ENCODE measurements at regions not wholly inside any gene's neighbourhood (a gene's known extent, or its start where the extent isn't known, plus 50 kb on each side); places are given as distances from the start of the nearest gene placed in this dataset.

DNA sequence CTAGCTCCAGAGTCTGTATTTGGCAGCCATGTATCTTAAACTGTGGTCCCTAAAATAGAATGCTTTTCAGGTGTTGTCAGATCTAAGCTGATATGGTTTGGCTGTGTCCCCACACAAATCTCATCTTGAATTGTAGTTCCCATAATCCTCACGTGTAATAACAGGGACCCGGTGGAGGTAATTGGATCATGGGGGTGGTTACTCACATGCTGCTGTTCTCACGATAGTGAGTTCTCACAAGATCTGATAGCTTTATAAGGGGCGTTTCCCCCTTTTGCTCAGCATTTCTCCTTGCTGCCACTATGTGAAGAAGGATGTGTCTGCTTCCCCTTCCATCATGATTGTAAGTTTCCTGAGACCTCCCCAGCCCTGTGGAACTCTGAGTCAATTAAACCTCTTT, 199.9 kb upstream of the ISX start:
- peaks cover 0 to 4% (median 0%) of the 10 kb centered on the region in 8 donors for H3K9me3 Mint-ChIP-seq
- POLR2A ChIA-PET (ENCODE audit: partially characterized antibody) = no interaction called here
- no peaks in the 10 kb centered on the region for H3K27me3 ChIP-seq (ENCODE audit: insufficient read depth, low read length)

DNA sequence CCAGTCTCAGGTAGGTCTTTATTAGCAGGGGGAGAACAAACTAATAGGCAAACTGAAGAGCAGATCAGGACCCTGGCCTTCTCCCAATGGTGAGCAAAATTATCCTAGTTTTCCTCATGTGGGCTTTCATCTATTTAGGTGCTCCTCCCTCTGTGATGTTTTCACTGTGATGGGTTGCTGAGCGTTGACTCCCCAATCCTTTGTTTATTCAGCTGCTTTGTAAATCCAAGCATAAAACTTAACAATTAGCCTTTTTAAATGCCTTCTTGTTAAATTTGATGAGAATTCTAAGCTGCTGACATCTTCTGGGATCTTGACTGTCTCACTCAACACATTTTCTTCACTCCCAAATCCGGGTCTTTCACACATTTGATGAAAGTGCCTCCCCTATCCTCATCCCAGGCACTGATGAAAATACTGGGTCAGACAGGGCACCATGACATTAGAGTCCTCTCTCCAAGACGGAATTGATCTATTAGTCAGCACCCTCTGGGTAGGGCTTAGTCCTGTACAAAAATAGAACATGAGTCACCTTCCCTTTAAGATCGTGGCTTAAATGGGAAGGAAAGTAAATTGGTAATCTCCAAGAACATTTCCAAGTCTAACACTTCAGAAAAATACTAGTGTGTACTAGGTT, 199.3 kb upstream of the ISX start:
- H3K36me3 Mint-ChIP-seq = no peaks in the 10 kb centered on the region
- H3K27ac ChIP-seq (ENCODE audit: low read depth, low read length) = no peak overlapping the region
- peaks cover 5 to 10% of the 10 kb centered on the region in 2 donors for H3K27me3 Mint-ChIP-seq
- H3K36me3 ChIP-seq (ENCODE audit: insufficient read depth, low read length) = no peaks in the 10 kb centered on the region
- H3K4me1 Mint-ChIP-seq = peaks cover 7 to 11% (median 9%) of the 10 kb centered on the region in 4 donors
- intact Hi-C loops (cut with micrococcal nuclease) = no loop called here
- no peak for DNase-seq
- H3K4me1 ChIP-seq (ENCODE audit: insufficient read depth, low read length) = no peaks in the 10 kb centered on the region
- ChIA-PET CTCF (ENCODE audit: partially characterized antibody) (no interaction called here), POLR2A (ENCODE audit: partially characterized antibody) (no interaction called here)
- no peaks in the 10 kb centered on the region for H3K27me3 ChIP-seq (ENCODE audit: insufficient read depth, low read length)
- H3K9me3 Mint-ChIP-seq = peaks cover 0 to 3% (median 0%) of the 10 kb centered on the region in 8 donors
- no peaks in the 10 kb centered on the region for H3K9me3 ChIP-seq (ENCODE audit: control insufficient read depth in 1 of 2, low read length in 2 of 2)
- peak overlapping the region in 1 of 7 donors; percentile 16 for H3K27ac Mint-ChIP-seq
- no peak overlapping the region for H3K4me3 ChIP-seq (ENCODE audit: low read length in 2 of 2)
- H3K4me3 Mint-ChIP-seq = no peak overlapping the region

More for the DNA sequence above, 199.9 kb upstream of the ISX start:
- no peaks in the 10 kb centered on the region for H3K36me3 Mint-ChIP-seq
- no peaks in the 10 kb centered on the region for H3K36me3 ChIP-seq (ENCODE audit: insufficient read depth, low read length)
- H3K27ac ChIP-seq (ENCODE audit: low read depth, low read length) = no peak overlapping the region
- CTCF ChIA-PET (ENCODE audit: partially characterized antibody) = interaction anchor here (0.7 kb wide), 1 partner anchor 15 kb away, joined by 3 read pairs; no protein-coding TSS in a partner anchor
- no peaks in the 10 kb centered on the region for H3K9me3 ChIP-seq (ENCODE audit: control insufficient read depth in 1 of 2, low read length in 2 of 2)
- no peak overlapping the region for H3K4me3 Mint-ChIP-seq
- H3K4me1 ChIP-seq (ENCODE audit: insufficient read depth, low read length) = no peaks in the 10 kb centered on the region
- peaks cover 6 to 10% (median 8%) of the 10 kb centered on the region in 4 donors for H3K4me1 Mint-ChIP-seq
- peaks cover 5 to 10% of the 10 kb centered on the region in 2 donors for H3K27me3 Mint-ChIP-seq
- no peak overlapping the region for H3K27ac Mint-ChIP-seq
- no peak overlapping the region for H3K4me3 ChIP-seq (ENCODE audit: low read length in 2 of 2)
- no peak for DNase-seq
- intact Hi-C loops (cut with micrococcal nuclease) = no loop called here

DNA sequence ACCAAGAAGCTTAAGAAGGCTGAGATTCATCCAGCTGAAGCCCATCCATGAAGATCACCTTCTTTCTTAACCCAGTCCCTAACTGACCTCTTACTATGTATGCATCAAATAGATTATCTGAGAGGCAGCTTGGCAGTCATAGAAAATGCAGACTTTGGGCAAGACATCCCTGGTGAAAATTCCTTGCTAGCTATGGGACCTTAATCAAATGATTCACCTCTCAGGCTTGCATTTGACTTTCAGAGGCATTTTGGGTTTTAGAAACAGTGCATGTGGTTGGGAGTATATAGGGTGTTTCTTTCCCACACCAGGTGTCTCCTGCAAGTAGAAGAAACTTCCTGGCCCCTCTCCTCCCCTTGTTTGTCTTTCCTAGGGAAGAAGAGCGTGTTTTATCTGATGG, 188.5 kb upstream of the ISX start:
- no peak overlapping the region for H3K27ac ChIP-seq (ENCODE audit: low read depth, low read length)
- no peaks in the 10 kb centered on the region for H3K4me1 ChIP-seq (ENCODE audit: insufficient read depth, low read length)
- no peaks in the 10 kb centered on the region for H3K36me3 ChIP-seq (ENCODE audit: insufficient read depth, low read length)
- Mint-ChIP-seq H3K36me3 (no peaks in the 10 kb centered on the region), H3K27ac (no peak overlapping the region), H3K4me1 (no peaks in the 10 kb centered on the region), H3K4me3 (no peak overlapping the region), H3K9me3 (peaks cover 0 to 4% (median 0%) of the 10 kb centered on the region in 8 donors), H3K27me3 (peaks cover 5 to 9% of the 10 kb centered on the region in 2 donors)
- H3K4me3 ChIP-seq (ENCODE audit: low read length in 2 of 2) = no peak overlapping the region
- no peak for DNase-seq
- H3K27me3 ChIP-seq (ENCODE audit: insufficient read depth, low read length) = no peaks in the 10 kb centered on the region
- H3K9me3 ChIP-seq (ENCODE audit: control insufficient read depth in 1 of 2, low read length in 2 of 2) = no peaks in the 10 kb centered on the region
- intact Hi-C loops (cut with micrococcal nuclease) = no loop called here
- ChIA-PET POLR2A (ENCODE audit: partially characterized antibody) (no interaction called here), CTCF (ENCODE audit: partially characterized antibody) (no interaction called here)

DNA sequence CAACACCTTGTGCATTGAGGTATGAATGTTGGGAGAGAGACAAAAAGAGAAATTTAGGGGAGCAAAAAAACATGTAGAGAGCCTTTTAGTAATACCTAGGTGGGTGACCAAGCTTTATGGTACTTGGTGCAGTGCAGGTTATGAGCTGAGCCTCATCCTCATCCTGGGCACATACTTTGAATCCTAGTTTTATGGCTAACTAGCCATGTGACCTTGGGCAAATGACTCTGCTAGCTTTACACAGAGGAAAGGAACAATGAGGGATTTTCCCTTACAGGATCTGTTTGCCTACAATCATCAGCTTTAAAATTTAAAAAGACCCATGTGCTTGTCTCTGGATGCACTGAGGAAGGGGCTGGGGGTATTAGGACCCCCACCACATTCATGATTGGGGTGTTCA, 187.8 kb upstream of the ISX start:
- no peak for DNase-seq
- no peak overlapping the region for H3K4me3 Mint-ChIP-seq
- Histone ChIP-seq H3K27me3 (ENCODE audit: insufficient read depth, low read length) (no peaks in the 10 kb centered on the region), H3K27ac (ENCODE audit: low read depth, low read length) (no peak overlapping the region), H3K4me1 (ENCODE audit: insufficient read depth, low read length) (no peaks in the 10 kb centered on the region), H3K9me3 (ENCODE audit: control insufficient read depth in 1 of 2, low read length in 2 of 2) (no peaks in the 10 kb centered on the region), H3K36me3 (ENCODE audit: insufficient read depth, low read length) (no peaks in the 10 kb centered on the region), H3K4me3 (ENCODE audit: low read length in 2 of 2) (no peak overlapping the region)
- H3K27ac Mint-ChIP-seq = no peak overlapping the region
- H3K4me1 Mint-ChIP-seq = no peaks in the 10 kb centered on the region
- ChIA-PET POLR2A (ENCODE audit: partially characterized antibody) (no interaction called here), CTCF (ENCODE audit: partially characterized antibody) (no interaction called here)
- intact Hi-C loops (cut with micrococcal nuclease) = no loop called here
- no peaks in the 10 kb centered on the region for H3K36me3 Mint-ChIP-seq
- peaks cover 5 to 8% of the 10 kb centered on the region in 2 donors for H3K27me3 Mint-ChIP-seq
- H3K9me3 Mint-ChIP-seq = peaks cover 0 to 6% (median 0%) of the 10 kb centered on the region in 8 donors

DNA sequence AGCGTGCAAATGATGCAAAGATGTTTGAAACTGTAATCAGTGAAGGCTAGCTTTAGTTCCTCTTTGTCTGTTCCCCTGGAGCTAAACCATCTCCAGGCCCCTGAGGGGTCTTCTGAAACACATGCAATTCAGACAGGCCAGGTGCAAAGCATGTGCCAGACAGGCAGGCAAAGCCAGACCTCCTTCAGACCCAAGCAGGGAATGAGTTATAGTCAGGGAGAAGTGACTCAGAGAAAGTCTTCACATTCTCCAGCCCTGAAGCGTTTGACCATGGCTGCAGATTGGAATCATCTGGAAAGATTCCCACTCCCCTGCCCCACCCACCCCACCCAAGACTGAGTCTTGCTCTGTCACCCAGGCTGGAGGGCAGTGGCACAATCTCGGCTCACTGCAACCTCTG, 187.0 kb upstream of the ISX start:
- no peaks in the 10 kb centered on the region for H3K4me1 Mint-ChIP-seq
- peaks cover 0 to 5% (median 0%) of the 10 kb centered on the region in 8 donors for H3K9me3 Mint-ChIP-seq
- no peaks in the 10 kb centered on the region for H3K36me3 ChIP-seq (ENCODE audit: insufficient read depth, low read length)
- intact Hi-C loops (cut with micrococcal nuclease) = no loop called here
- H3K4me1 ChIP-seq (ENCODE audit: insufficient read depth, low read length) = no peaks in the 10 kb centered on the region
- H3K27me3 ChIP-seq (ENCODE audit: insufficient read depth, low read length) = no peaks in the 10 kb centered on the region
- ChIA-PET POLR2A (ENCODE audit: partially characterized antibody) (no interaction called here), CTCF (ENCODE audit: partially characterized antibody) (no interaction called here)
- H3K4me3 Mint-ChIP-seq = no peak overlapping the region
- H3K36me3 Mint-ChIP-seq = no peaks in the 10 kb centered on the region
- no peak for DNase-seq
- no peak overlapping the region for H3K27ac ChIP-seq (ENCODE audit: low read depth, low read length)
- H3K4me3 ChIP-seq (ENCODE audit: low read length in 2 of 2) = no peak overlapping the region
- H3K27ac Mint-ChIP-seq = no peak overlapping the region
- no peaks in the 10 kb centered on the region for H3K9me3 ChIP-seq (ENCODE audit: control insufficient read depth in 1 of 2, low read length in 2 of 2)
- H3K27me3 Mint-ChIP-seq = peaks cover 7 to 10% of the 10 kb centered on the region in 2 donors

DNA sequence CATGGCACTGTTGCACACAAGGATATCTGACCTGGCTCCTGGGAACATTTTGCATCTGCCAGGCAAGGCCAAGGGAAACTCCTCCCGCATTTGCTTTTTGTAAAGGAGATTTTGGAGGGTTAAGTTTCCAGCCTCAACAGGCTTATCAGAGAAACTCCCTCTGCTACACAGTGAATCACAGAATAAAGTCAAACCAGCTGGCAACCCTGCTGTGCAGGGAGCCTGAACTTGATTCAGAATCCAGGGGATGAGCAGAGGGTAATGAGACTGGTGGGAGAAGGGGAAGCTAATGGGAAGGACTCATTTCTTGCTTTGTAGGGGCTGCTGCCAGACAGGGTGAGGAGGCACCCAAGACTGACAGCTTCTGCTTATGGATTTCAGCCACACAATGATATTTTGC, 185.3 kb upstream of the ISX start:
- no peak overlapping the region for H3K4me3 Mint-ChIP-seq
- peaks cover 0 to 5% (median 0%) of the 10 kb centered on the region in 8 donors for H3K9me3 Mint-ChIP-seq
- CTCF ChIA-PET (ENCODE audit: partially characterized antibody) = no interaction called here
- H3K27ac Mint-ChIP-seq = no peak overlapping the region
- Histone ChIP-seq H3K27me3 (ENCODE audit: insufficient read depth, low read length) (no peaks in the 10 kb centered on the region), H3K27ac (ENCODE audit: low read depth, low read length) (no peak overlapping the region), H3K4me1 (ENCODE audit: insufficient read depth, low read length) (no peaks in the 10 kb centered on the region), H3K9me3 (ENCODE audit: control insufficient read depth in 1 of 2, low read length in 2 of 2) (no peaks in the 10 kb centered on the region), H3K4me3 (ENCODE audit: low read length in 2 of 2) (no peak overlapping the region), H3K36me3 (ENCODE audit: insufficient read depth, low read length) (no peaks in the 10 kb centered on the region)
- H3K27me3 Mint-ChIP-seq = peaks cover 6 to 12% of the 10 kb centered on the region in 2 donors
- no peaks in the 10 kb centered on the region for H3K4me1 Mint-ChIP-seq
- intact Hi-C loops (cut with micrococcal nuclease) = no loop called here
- no peak for DNase-seq
- POLR2A ChIA-PET (ENCODE audit: partially characterized antibody) = no interaction called here
- H3K36me3 Mint-ChIP-seq = no peaks in the 10 kb centered on the region

DNA sequence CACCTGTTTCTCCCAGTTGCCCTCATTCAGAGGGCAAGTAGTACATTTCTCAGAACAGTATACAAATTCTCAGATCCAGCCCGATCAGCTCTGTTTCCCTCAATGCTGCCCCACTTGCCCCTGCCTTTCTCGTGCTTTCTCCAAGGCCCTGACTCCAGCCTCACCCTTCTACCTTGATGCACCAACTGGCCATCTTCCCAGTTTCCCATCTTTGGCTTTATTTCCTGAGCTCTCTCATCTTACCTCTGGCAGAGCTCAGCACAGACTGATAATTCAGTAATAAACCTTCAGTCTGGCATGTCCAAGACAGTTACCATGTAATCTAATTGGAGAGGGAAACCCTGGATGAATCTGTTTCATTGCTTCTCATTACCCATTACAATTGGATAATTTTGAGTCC, 184.5 kb upstream of the ISX start:
- Histone ChIP-seq H3K36me3 (ENCODE audit: insufficient read depth, low read length) (no peaks in the 10 kb centered on the region), H3K27ac (ENCODE audit: low read depth, low read length) (no peak overlapping the region), H3K9me3 (ENCODE audit: control insufficient read depth in 1 of 2, low read length in 2 of 2) (no peaks in the 10 kb centered on the region), H3K4me1 (ENCODE audit: insufficient read depth, low read length) (no peaks in the 10 kb centered on the region), H3K4me3 (ENCODE audit: low read length in 2 of 2) (no peak overlapping the region), H3K27me3 (ENCODE audit: insufficient read depth, low read length) (no peaks in the 10 kb centered on the region)
- peaks cover 6 to 12% of the 10 kb centered on the region in 2 donors for H3K27me3 Mint-ChIP-seq
- CTCF ChIA-PET (ENCODE audit: partially characterized antibody) = no interaction called here
- no peak for DNase-seq
- H3K36me3 Mint-ChIP-seq = no peaks in the 10 kb centered on the region
- POLR2A ChIA-PET (ENCODE audit: partially characterized antibody) = no interaction called here
- intact Hi-C loops (cut with micrococcal nuclease) = no loop called here
- H3K27ac Mint-ChIP-seq = no peak overlapping the region
- H3K4me1 Mint-ChIP-seq = no peaks in the 10 kb centered on the region
- H3K9me3 Mint-ChIP-seq = peaks cover 0 to 5% (median 0%) of the 10 kb centered on the region in 8 donors
- H3K4me3 Mint-ChIP-seq = no peak overlapping the region

DNA sequence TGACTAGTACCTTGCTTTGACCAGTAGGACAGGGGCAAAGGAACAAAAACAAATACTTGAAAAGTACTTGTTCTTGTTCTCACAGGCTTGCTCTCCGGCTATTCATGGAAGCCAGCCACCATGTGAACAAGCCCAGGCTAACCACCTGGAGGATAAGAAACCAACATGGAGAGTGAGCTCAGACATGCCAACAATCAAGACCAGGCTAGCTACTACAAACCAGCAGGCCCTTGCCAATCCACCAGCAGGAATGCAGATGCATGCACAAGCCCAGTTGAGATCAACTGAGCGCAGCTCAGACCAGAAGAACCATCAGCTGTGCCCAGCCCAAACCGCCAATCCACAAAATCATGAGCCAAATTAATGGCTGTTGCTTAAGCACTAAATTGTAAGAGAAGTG, 180.1 kb upstream of the ISX start:
- Histone ChIP-seq H3K36me3 (ENCODE audit: insufficient read depth, low read length) (no peaks in the 10 kb centered on the region), H3K4me1 (ENCODE audit: insufficient read depth, low read length) (no peaks in the 10 kb centered on the region), H3K9me3 (ENCODE audit: control insufficient read depth in 1 of 2, low read length in 2 of 2) (no peaks in the 10 kb centered on the region), H3K27ac (ENCODE audit: low read depth, low read length) (no peak overlapping the region), H3K4me3 (ENCODE audit: low read length in 2 of 2) (no peak overlapping the region), H3K27me3 (ENCODE audit: insufficient read depth, low read length) (no peaks in the 10 kb centered on the region)
- H3K4me1 Mint-ChIP-seq = no peaks in the 10 kb centered on the region
- no peaks in the 10 kb centered on the region for H3K36me3 Mint-ChIP-seq
- no peak for DNase-seq
- POLR2A ChIA-PET (ENCODE audit: partially characterized antibody) = no interaction called here
- no peak overlapping the region for H3K27ac Mint-ChIP-seq
- H3K9me3 Mint-ChIP-seq = peaks cover 2 to 26% (median 19%) of the 10 kb centered on the region in 8 donors
- no peak overlapping the region for H3K4me3 Mint-ChIP-seq
- peaks cover 3 to 12% of the 10 kb centered on the region in 2 donors for H3K27me3 Mint-ChIP-seq
- intact Hi-C loops (cut with micrococcal nuclease) = no loop called here
- CTCF ChIA-PET (ENCODE audit: partially characterized antibody) = no interaction called here

Measured in CD4-positive, alpha-beta memory T cell (primary cell).